ENCODE measurements at regions not wholly inside any gene's neighbourhood (a gene's known extent, or its start where the extent isn't known, plus 50 kb on each side); places are given as distances from the start of the nearest gene placed in this dataset.

- TF ChIP-seq CTCF (IDR thresholded peaks at IDR 0.05 in 8 of 11, conservative IDR thresholded peaks at IDR 0.05 in 3 of 11) (no peak), POLR2AphosphoS5 (IDR thresholded peaks at IDR 0.05) (no peak)
Observed at GRCh38 chr3:159739166-159739565, 249.5 kb upstream of the IL12A start.

Measured in spleen (tissue), 7 donors.